Activated naive CD8-positive, alpha-beta T cell treated with anti-CD3 and anti-CD28 coated beads for 36 hours (primary cell): ENCODE measurements at regions not wholly inside any gene's neighbourhood (a gene's known extent, or its start where the extent isn't known, plus 50 kb on each side); places are given as distances from the start of the nearest gene placed in this dataset.
"Not testable (repeated sequence)": the region's sequence is repeated elsewhere in the genome, so short reads cannot be mapped to it uniquely, and the experiment has no call there.

Experiments used
- DNase-seq: peaks from one replicate; pipeline ENCODE4 v3.0.0; 2021
- H3K27ac Mint-ChIP-seq: one replicate; pipeline ENCODE4 v1.8.0; 2022; ENCODE audit warnings: mild to moderate bottlenecking, moderate library complexity, mixed read lengths
- H3K27me3 Mint-ChIP-seq: one replicate; pipeline ENCODE4 v1.8.0; 2022; ENCODE audit warnings: mild to moderate bottlenecking, mixed read lengths
- H3K36me3 Mint-ChIP-seq: one replicate; pipeline ENCODE4 v1.8.0; 2021; ENCODE audit warnings: mild to moderate bottlenecking, mixed read lengths
- H3K4me1 Mint-ChIP-seq: one replicate; pipeline ENCODE4 v1.8.0; 2021; ENCODE audit warnings: mixed read lengths
- H3K4me3 Mint-ChIP-seq: one replicate; pipeline ENCODE4 v1.8.0; 2022; ENCODE audit warnings: mild to moderate bottlenecking, moderate library complexity, mixed read lengths
- H3K9me3 Mint-ChIP-seq: one replicate; pipeline ENCODE4 v1.8.0; 2022; ENCODE audit warnings: mixed read lengths

GRCh38 chr15:96472681-96473080 is 142.2 kb downstream of the NR2F2 start:
- Mint-ChIP-seq H3K36me3 (no peaks in the 10 kb centered on the region), H3K4me1 (no peaks in the 10 kb centered on the region), H3K9me3 (no peaks in the 10 kb centered on the region), H3K4me3 (no peak overlapping the region), H3K27ac (no peak overlapping the region), H3K27me3 (peaks cover 8% of the 10 kb centered on the region)
- no peak for DNase-seq

DNA sequence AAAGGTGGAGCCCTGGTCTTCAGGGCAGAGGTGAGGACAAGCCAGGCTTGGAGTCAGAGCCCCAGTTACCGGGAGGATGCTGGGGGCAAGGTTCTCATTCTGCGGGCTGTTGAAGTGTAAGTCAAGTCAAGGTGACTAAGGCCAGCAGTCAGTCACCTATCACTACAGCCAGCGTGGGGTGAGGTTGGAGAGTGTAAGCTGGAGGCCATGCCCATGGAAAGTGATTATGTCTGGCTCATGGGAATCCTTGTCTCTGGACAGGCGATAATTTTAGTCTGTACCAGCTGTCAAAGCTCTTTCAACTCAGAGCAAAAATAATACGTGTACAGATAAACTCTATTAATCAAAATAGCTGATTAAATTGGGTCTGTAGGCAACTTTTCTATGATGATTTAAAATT is 143.1 kb downstream of the NR2F2 start:
- no peaks in the 10 kb centered on the region for H3K36me3 Mint-ChIP-seq
- no peaks in the 10 kb centered on the region for H3K4me1 Mint-ChIP-seq
- peaks cover 8% of the 10 kb centered on the region for H3K27me3 Mint-ChIP-seq
- no peak overlapping the region for H3K27ac Mint-ChIP-seq
- H3K9me3 Mint-ChIP-seq = no peaks in the 10 kb centered on the region
- H3K4me3 Mint-ChIP-seq = no peak overlapping the region
- no peak for DNase-seq

GRCh38 chr15:96474231-96474664 is 143.7 kb downstream of the NR2F2 start:
- Mint-ChIP-seq H3K9me3 (no peaks in the 10 kb centered on the region), H3K36me3 (no peaks in the 10 kb centered on the region), H3K4me1 (no peaks in the 10 kb centered on the region), H3K4me3 (no peak overlapping the region), H3K27ac (no peak overlapping the region), H3K27me3 (peaks cover 8% of the 10 kb centered on the region)
- no peak for DNase-seq

GRCh38 chr15:96477227-96477626 is 146.7 kb downstream of the NR2F2 start:
- Mint-ChIP-seq H3K4me1 (no peaks in the 10 kb centered on the region), H3K4me3 (no peak overlapping the region), H3K27me3 (no peaks in the 10 kb centered on the region), H3K9me3 (no peaks in the 10 kb centered on the region), H3K36me3 (no peaks in the 10 kb centered on the region), H3K27ac (no peak overlapping the region)
- no peak for DNase-seq

- H3K27me3 Mint-ChIP-seq = not testable (repeated sequence)
These were observed 153.9 kb downstream of the NR2F2 start for GRCh38 chr15:96484412-96484811.

GRCh38 chr15:96484830-96485229 is 154.3 kb downstream of the NR2F2 start:
- DNase-seq = no peak
- H3K4me1 Mint-ChIP-seq = no peaks in the 10 kb centered on the region
- H3K36me3 Mint-ChIP-seq = no peaks in the 10 kb centered on the region
- H3K4me3 Mint-ChIP-seq = no peak overlapping the region
- no peaks in the 10 kb centered on the region for H3K9me3 Mint-ChIP-seq
- peaks cover 11% of the 10 kb centered on the region for H3K27me3 Mint-ChIP-seq
- H3K27ac Mint-ChIP-seq = no peak overlapping the region

More at GRCh38 chr15:96484412-96484811, 153.9 kb downstream of the NR2F2 start:
- not testable (repeated sequence) for H3K9me3 Mint-ChIP-seq, H3K36me3 Mint-ChIP-seq, H3K27ac Mint-ChIP-seq, DNase-seq, H3K4me3 Mint-ChIP-seq, H3K4me1 Mint-ChIP-seq

DNA sequence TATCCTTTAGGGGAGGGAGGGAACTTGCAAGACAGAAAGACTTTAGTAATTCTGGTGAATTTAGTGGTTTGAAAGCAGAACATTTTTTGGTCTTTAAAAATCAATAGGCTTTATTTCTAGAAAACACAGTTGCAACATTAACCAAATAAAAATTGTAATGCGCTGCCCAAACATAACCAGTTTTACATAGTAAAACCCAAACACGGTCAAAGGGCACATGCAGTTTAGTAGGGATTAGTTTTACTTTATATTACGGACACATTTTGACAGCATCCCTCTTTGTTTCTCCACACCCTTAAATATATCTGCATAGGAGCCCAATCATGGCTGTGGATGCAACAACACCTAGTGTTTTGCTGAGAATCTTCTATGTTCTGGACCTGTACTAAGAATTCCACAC is 156.7 kb downstream of the NR2F2 start:
- Mint-ChIP-seq H3K4me3 (no peak overlapping the region), H3K36me3 (no peaks in the 10 kb centered on the region), H3K9me3 (no peaks in the 10 kb centered on the region), H3K27ac (no peak overlapping the region), H3K4me1 (no peaks in the 10 kb centered on the region), H3K27me3 (peaks cover 14% of the 10 kb centered on the region)
- no peak for DNase-seq

DNA sequence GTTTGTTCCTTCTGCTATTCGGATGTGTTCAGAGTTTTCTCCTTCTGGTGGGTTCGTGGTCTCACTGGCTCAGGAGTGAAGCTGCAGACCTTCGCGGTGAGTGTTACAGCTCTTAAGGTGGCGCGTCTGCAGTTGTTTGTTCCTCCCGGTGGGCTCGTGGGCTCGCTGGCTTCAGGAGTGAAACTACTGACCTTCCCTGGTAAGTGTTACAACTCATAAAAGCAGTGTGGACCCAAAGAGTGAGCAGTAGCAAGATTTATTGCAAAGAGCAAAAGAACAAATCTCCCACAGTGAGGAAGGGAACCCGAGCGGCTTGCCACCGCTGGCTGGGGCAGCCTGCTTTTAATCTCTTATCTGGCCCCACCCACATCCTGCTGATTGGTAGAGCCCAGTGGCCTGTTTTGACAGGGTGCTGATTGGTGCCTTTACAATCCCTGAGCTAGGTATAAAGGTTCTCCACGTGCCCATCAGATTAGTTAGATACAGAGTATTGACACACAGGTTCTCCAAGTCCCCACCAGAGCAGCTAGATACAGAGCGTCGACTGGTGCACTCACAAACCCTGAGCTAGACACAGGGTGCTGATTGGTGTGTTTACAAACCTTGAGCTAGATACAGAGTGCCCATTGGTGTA is 160.7 kb downstream of the NR2F2 start:
- not testable (repeated sequence) for H3K9me3 Mint-ChIP-seq, H3K27ac Mint-ChIP-seq, H3K4me3 Mint-ChIP-seq, H3K36me3 Mint-ChIP-seq, DNase-seq, H3K4me1 Mint-ChIP-seq
- H3K27me3 Mint-ChIP-seq = peaks cover 12% of the 10 kb centered on the region

DNA sequence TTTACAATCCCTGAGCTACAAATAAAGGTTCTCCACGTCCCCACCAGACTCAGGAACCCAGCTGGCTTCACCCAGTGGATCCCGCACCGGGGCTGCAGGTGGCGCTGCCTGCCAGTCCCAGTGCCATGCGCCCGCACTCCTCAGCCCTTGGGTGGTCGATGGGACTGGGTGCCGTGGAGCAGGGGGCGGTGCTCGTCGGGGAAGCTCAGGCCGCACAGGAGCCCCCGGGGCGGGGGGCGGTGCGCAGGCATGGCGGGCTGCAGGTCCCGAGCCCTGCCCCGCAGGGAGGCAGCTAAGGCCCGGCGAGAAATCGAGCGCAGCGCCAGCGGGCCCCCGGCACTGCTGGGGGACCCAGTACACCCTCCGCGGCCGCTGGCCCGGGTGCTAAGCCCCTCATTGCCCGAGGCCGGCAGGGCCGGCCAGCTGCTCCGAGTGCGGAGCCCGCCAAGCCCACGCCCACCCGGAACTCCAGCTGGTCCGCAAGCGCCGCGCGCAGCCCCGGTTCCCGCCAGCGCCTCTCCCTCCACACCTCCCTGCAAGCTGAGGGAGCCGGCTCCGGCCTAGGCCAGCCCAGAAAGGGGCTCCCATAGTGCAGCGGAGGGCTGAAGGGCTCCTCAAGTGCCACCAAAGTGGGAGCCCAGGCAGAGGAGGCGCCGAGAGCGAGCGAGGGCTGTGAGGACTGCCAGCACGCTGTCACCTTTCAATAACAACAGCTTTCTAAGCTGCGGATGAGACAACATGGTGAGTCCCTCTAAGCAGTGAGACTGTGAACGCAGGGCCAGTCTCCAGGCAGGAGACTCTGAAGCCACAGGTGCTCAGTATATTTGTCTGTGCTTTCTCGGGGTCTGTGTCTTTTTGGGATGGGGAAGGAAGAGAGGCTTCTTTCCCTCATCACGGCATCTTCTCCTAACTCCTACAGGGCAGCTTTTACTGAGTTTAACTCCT is 161.5 kb downstream of the NR2F2 start:
- H3K4me3 Mint-ChIP-seq, H3K4me1 Mint-ChIP-seq, H3K9me3 Mint-ChIP-seq, H3K27ac Mint-ChIP-seq, DNase-seq, H3K36me3 Mint-ChIP-seq: not testable (repeated sequence)
- H3K27me3 Mint-ChIP-seq = peaks cover 12% of the 10 kb centered on the region

DNA sequence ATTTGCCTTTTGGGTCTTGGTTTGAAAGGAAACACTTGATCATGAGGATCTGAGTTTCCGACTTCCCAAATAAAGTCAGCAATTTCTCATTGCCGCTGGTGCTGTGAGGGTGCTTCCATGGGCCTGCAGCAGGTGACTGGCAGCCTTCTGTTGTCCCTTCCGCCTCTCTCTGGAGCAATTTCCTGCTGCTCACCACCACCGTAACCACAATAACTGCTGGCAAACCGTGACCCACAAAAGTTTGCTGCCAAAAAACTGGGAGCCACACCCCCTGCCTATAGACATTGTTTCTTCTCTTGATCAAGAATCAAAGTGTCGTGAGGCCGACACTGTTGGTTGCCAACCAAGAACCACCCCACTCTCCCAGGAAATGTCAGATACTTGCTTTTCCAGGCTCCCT is 164.0 kb downstream of the NR2F2 start:
- DNase-seq = no peak
- Mint-ChIP-seq H3K27me3 (peaks cover 12% of the 10 kb centered on the region), H3K4me1 (no peaks in the 10 kb centered on the region), H3K4me3 (no peak overlapping the region), H3K27ac (no peak overlapping the region), H3K36me3 (no peaks in the 10 kb centered on the region), H3K9me3 (peaks cover 1% of the 10 kb centered on the region)

- peaks cover 6% of the 10 kb centered on the region for H3K27me3 Mint-ChIP-seq
- no peaks in the 10 kb centered on the region for H3K4me1 Mint-ChIP-seq
- H3K9me3 Mint-ChIP-seq = peaks cover 1% of the 10 kb centered on the region
- no peak for DNase-seq
- H3K36me3 Mint-ChIP-seq = no peaks in the 10 kb centered on the region
- H3K27ac Mint-ChIP-seq = no peak overlapping the region
- H3K4me3 Mint-ChIP-seq = no peak overlapping the region
These were observed 164.9 kb downstream of the NR2F2 start for GRCh38 chr15:96495386-96495785.

- peaks cover 6% of the 10 kb centered on the region for H3K27me3 Mint-ChIP-seq
These were observed 167.5 kb downstream of the NR2F2 start for GRCh38 chr15:96497951-96498350.

DNA sequence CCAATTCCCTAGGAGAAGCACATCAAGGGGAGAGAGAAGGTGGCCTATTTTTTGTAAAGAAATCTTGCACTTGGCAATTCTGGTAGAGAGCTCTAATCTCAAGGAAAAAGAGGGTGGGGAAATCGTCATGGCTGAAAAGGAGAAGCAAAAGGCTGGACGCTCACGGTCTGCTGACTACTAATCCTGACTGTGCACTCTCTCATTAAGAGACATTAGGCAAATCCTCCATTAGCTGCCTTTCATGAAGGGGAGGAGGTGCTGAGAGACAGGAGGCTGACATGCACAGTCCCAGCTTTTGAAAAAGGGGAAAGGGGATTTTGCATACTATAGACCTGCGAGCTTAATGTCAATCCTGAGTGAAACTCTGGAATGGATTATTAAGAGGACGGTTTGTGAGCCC is 170.0 kb downstream of the NR2F2 start:
- Mint-ChIP-seq H3K9me3 (peaks cover 1% of the 10 kb centered on the region), H3K36me3 (no peaks in the 10 kb centered on the region), H3K27ac (no peak overlapping the region), H3K27me3 (no peaks in the 10 kb centered on the region), H3K4me3 (no peak overlapping the region), H3K4me1 (no peaks in the 10 kb centered on the region)
- DNase-seq = no peak

More at GRCh38 chr15:96497951-96498350, 167.5 kb downstream of the NR2F2 start:
- Mint-ChIP-seq H3K4me1 (no peaks in the 10 kb centered on the region), H3K36me3 (no peaks in the 10 kb centered on the region), H3K27ac (no peak overlapping the region), H3K4me3 (no peak overlapping the region), H3K9me3 (peaks cover 1% of the 10 kb centered on the region)
- DNase-seq = no peak

- no peak overlapping the region for H3K4me3 Mint-ChIP-seq
- H3K4me1 Mint-ChIP-seq = no peaks in the 10 kb centered on the region
- DNase-seq = no peak
- H3K9me3 Mint-ChIP-seq = peaks cover 1% of the 10 kb centered on the region
- no peak overlapping the region for H3K27ac Mint-ChIP-seq
- H3K36me3 Mint-ChIP-seq = no peaks in the 10 kb centered on the region
- H3K27me3 Mint-ChIP-seq = no peaks in the 10 kb centered on the region
These were observed 170.9 kb downstream of the NR2F2 start for GRCh38 chr15:96501362-96501761.

- no peak for DNase-seq
- H3K27me3 Mint-ChIP-seq = no peaks in the 10 kb centered on the region
- H3K9me3 Mint-ChIP-seq = peaks cover 1% of the 10 kb centered on the region
- H3K4me1 Mint-ChIP-seq = no peaks in the 10 kb centered on the region
- H3K27ac Mint-ChIP-seq = no peak overlapping the region
- no peaks in the 10 kb centered on the region for H3K36me3 Mint-ChIP-seq
- H3K4me3 Mint-ChIP-seq = no peak overlapping the region
These were observed 171.7 kb downstream of the NR2F2 start for GRCh38 chr15:96502196-96502595.

DNA sequence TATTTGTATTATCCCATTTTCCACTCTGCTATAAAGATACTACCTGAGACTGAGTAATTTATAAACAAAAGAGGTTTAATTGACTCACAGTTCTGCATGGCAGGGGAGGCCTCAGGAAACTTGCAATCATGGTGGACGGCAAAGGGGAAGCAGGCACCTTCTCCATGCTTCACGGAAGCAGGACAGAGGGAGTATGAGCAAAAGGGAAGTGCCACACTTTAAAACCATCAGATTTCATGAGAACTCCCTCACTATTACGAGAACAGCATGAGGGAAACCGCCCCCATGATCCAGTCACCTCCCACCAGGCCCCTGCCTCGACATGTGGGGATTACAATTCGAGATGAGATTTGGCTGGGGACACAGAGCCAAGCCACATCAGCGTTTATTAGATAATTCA is 172.8 kb downstream of the NR2F2 start:
- no peak for DNase-seq
- no peaks in the 10 kb centered on the region for H3K27me3 Mint-ChIP-seq
- peaks cover 1% of the 10 kb centered on the region for H3K9me3 Mint-ChIP-seq
- H3K27ac Mint-ChIP-seq = no peak overlapping the region
- H3K4me1 Mint-ChIP-seq = no peaks in the 10 kb centered on the region
- H3K4me3 Mint-ChIP-seq = no peak overlapping the region
- H3K36me3 Mint-ChIP-seq = no peaks in the 10 kb centered on the region
